ENCODE measurements at regions not wholly inside any gene's neighbourhood (a gene's known extent, or its start where the extent isn't known, plus 50 kb on each side); places are given as distances from the start of the nearest gene placed in this dataset.

- DNase-seq: no peak
- Histone ChIP-seq H3K27ac (no peak overlapping the region), H3K9me3 (no peaks in the 10 kb centered on the region), H3K4me3 (replicated peaks in 1 of 3) (no peak overlapping the region), H3K4me1 (no peaks in the 10 kb centered on the region), H3K27me3 (no peaks in the 10 kb centered on the region), H3K36me3 (no peaks in the 10 kb centered on the region)
- intact Hi-C loops (cut with DNase I): no loop called here
- no peak for TF ChIP-seq CTCF (IDR thresholded peaks at IDR 0.05)
- TF ChIP-seq POLR2A (IDR thresholded peaks at IDR 0.05): no peak
- 72 to 73% methylated on average over 2 of the region's 2 CpGs for WGBS, 2 donors
Measured at GRCh38 chr3:106032479-106032878, 163.7 kb upstream of the CBLB start.

GRCh38 chr3:106033654-106034053 is 164.8 kb upstream of the CBLB start:
- 93 to 98% methylated on average over 2 of the region's 2 CpGs for WGBS, 2 donors
- no peaks in the 10 kb centered on the region for H3K27me3 ChIP-seq
- intact Hi-C loops (cut with DNase I): no loop called here
- H3K36me3 ChIP-seq: no peaks in the 10 kb centered on the region
- no peak overlapping the region for H3K27ac ChIP-seq
- no peaks in the 10 kb centered on the region for H3K9me3 ChIP-seq
- TF ChIP-seq CTCF (IDR thresholded peaks at IDR 0.05) (no peak), POLR2A (IDR thresholded peaks at IDR 0.05) (no peak)
- H3K4me3 ChIP-seq (replicated peaks in 1 of 3): no peak overlapping the region
- no peak for DNase-seq
- no peaks in the 10 kb centered on the region for H3K4me1 ChIP-seq

GRCh38 chr3:106034313-106034712 is 165.5 kb upstream of the CBLB start:
- H3K4me3 ChIP-seq (replicated peaks in 1 of 3): no peak overlapping the region
- DNase-seq: no peak
- H3K9me3 ChIP-seq: no peaks in the 10 kb centered on the region
- H3K27ac ChIP-seq: no peak overlapping the region
- H3K36me3 ChIP-seq: no peaks in the 10 kb centered on the region
- H3K4me1 ChIP-seq: no peaks in the 10 kb centered on the region
- 93 to 97% methylated on average over 2 of the region's 2 CpGs for WGBS, 2 donors
- H3K27me3 ChIP-seq: no peaks in the 10 kb centered on the region
- intact Hi-C loops (cut with DNase I): no loop called here
- TF ChIP-seq POLR2A (IDR thresholded peaks at IDR 0.05) (no peak), CTCF (IDR thresholded peaks at IDR 0.05) (no peak)

GRCh38 chr3:106035619-106036018 is 166.8 kb upstream of the CBLB start:
- H3K27me3 ChIP-seq: no peaks in the 10 kb centered on the region
- DNase-seq: no peak
- H3K4me1 ChIP-seq: no peaks in the 10 kb centered on the region
- no peak overlapping the region for H3K4me3 ChIP-seq (replicated peaks in 1 of 3)
- no peaks in the 10 kb centered on the region for H3K36me3 ChIP-seq
- no peak overlapping the region for H3K27ac ChIP-seq
- H3K9me3 ChIP-seq: no peaks in the 10 kb centered on the region
- no peak for TF ChIP-seq CTCF (IDR thresholded peaks at IDR 0.05)
- no peak for TF ChIP-seq POLR2A (IDR thresholded peaks at IDR 0.05)
- 58 to 63% methylated on average over 4 of the region's 4 CpGs for WGBS, 2 donors
- intact Hi-C loops (cut with DNase I): no loop called here

- H3K4me3 ChIP-seq (replicated peaks in 1 of 3): no peak overlapping the region
- H3K9me3 ChIP-seq: no peaks in the 10 kb centered on the region
- H3K27ac ChIP-seq: no peak overlapping the region
- no peaks in the 10 kb centered on the region for H3K27me3 ChIP-seq
- no peaks in the 10 kb centered on the region for H3K4me1 ChIP-seq
- 89 to 97% methylated on average over 1 of the region's 1 CpG for WGBS, 2 donors
- no peaks in the 10 kb centered on the region for H3K36me3 ChIP-seq
- intact Hi-C loops (cut with DNase I): no loop called here
- TF ChIP-seq POLR2A (IDR thresholded peaks at IDR 0.05) (no peak), CTCF (IDR thresholded peaks at IDR 0.05) (no peak)
- DNase-seq: no peak
Measured at GRCh38 chr3:106036696-106037095, 167.9 kb upstream of the CBLB start.
